Left ventricle myocardium inferior (tissue), 1 donor: ENCODE measurements at regions not wholly inside any gene's neighbourhood (a gene's known extent, or its start where the extent isn't known, plus 50 kb on each side); places are given as distances from the start of the nearest gene placed in this dataset.

Experiments used
- DNase-seq: peaks from one replicate; pipeline ENCODE4 v3.0.0-alpha.2; 2020
- H3K27ac ChIP-seq: fragments of 200-600 bp; replicated peaks from 2 replicates; pipeline ENCODE4 v1.8.0; 2021
- H3K27me3 ChIP-seq: fragments of 200-600 bp; 2 replicates; pipeline ENCODE4 v1.8.0; 2021; ENCODE audit warnings: low read depth
- H3K36me3 ChIP-seq: fragments of 200-600 bp; 2 replicates; pipeline ENCODE4 v1.8.0; 2021
- H3K4me1 ChIP-seq: fragments of 200-600 bp; 2 replicates; pipeline ENCODE4 v1.8.0; 2021
- H3K4me3 ChIP-seq: fragments of 200-600 bp; 2 replicates; pipeline ENCODE4 v1.8.0; 2021; ENCODE audit warnings: mild to moderate bottlenecking, moderate library complexity
- H3K9me3 ChIP-seq: fragments of 200-600 bp; replicated peaks from 2 replicates; pipeline ENCODE4 v1.8.0; 2021
- intact Hi-C: fragments of 100-400 bp; cut with micrococcal nuclease; formaldehyde crosslinking; loops from one replicate; pipeline ENCODE4 v1.11.0; 2022
- TF ChIP-seq, protein P1 (sequence below): fragments of 200-600 bp; IDR thresholded peaks from 2 replicates; pipeline ENCODE4 v1.8.0; 2021; ENCODE audit warnings: antibody characterized with exemption, mild to moderate bottlenecking, borderline replicate concordance
- donor health status: DM: no; HTN: yes; CAD: no; lungs with severe emphysema.

DNA sequence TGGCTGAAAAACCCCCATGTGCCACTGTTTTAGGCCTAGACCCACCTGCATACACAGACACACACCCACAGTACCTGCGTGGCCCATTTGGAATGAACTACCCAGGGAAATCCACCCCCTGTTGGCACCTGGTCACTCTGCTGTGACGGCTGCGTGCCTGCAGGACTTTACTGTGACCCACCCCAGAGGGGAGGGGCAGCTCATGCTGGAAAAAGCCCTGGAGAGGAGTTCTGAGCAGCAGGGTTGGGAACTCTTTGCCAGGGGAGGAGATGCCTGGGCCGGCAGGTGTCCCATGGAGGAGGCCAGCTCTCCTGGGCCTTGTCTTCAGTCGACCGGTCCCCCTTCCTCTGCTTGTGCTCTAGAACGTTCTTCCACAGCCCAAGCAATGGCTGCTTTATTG, 87.3 kb upstream of the CSF3R start:
- Histone ChIP-seq H3K9me3 (no peaks in the 10 kb centered on the region), H3K4me3 (no peak overlapping the region), H3K4me1 (no peaks in the 10 kb centered on the region), H3K36me3 (no peaks in the 10 kb centered on the region), H3K27me3 (peaks cover 75% of the 10 kb centered on the region), H3K27ac (no peak overlapping the region)
- intact Hi-C loops, result no loop called here
- TF ChIP-seq, protein P1, sequence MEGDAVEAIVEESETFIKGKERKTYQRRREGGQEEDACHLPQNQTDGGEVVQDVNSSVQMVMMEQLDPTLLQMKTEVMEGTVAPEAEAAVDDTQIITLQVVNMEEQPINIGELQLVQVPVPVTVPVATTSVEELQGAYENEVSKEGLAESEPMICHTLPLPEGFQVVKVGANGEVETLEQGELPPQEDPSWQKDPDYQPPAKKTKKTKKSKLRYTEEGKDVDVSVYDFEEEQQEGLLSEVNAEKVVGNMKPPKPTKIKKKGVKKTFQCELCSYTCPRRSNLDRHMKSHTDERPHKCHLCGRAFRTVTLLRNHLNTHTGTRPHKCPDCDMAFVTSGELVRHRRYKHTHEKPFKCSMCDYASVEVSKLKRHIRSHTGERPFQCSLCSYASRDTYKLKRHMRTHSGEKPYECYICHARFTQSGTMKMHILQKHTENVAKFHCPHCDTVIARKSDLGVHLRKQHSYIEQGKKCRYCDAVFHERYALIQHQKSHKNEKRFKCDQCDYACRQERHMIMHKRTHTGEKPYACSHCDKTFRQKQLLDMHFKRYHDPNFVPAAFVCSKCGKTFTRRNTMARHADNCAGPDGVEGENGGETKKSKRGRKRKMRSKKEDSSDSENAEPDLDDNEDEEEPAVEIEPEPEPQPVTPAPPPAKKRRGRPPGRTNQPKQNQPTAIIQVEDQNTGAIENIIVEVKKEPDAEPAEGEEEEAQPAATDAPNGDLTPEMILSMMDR, result no peak
- DNase-seq, result no peak

DNA sequence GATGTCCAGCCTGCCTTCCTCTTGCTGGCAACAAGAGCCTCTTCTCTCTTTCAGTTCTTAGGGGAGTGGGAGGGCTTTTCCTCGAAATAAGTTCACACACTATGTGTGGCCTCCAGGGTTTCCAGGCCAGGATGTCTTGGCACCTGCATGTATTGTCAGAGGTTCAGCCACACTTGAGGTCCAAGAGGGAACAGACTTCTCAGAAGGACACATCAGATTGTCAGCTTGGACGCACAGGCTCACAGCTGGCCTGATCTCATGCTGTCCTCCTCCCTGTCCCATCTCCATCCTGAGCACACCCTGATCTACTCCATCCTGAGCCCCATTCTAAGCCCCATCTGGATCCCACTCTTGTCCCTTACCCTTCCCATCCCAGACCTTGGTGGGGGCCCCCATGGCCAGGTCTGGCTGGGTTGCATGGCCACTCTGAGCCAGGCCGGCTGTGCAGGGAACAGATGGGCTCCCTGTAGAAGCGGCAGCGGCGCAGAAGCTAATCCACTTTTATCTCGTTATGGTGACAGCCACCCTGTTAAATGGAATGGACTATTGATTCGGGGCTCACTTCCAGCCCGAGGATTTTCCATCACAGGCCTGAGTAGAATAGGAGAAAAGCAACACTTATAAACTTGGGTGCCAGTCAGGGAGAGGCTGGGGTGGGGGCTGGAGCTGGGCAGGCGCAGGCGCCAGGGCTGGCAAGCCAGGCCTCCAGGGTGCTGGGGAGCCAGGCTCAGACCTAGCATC, 85.1 kb upstream of the CSF3R start:
- no peak for DNase-seq
- Histone ChIP-seq H3K27me3 (peaks cover 72% of the 10 kb centered on the region), H3K27ac (no peak overlapping the region), H3K9me3 (no peaks in the 10 kb centered on the region), H3K4me3 (no peak overlapping the region), H3K4me1 (no peaks in the 10 kb centered on the region), H3K36me3 (no peaks in the 10 kb centered on the region)
- intact Hi-C loops, result no loop called here
- TF ChIP-seq, protein P1, result no peak

DNA sequence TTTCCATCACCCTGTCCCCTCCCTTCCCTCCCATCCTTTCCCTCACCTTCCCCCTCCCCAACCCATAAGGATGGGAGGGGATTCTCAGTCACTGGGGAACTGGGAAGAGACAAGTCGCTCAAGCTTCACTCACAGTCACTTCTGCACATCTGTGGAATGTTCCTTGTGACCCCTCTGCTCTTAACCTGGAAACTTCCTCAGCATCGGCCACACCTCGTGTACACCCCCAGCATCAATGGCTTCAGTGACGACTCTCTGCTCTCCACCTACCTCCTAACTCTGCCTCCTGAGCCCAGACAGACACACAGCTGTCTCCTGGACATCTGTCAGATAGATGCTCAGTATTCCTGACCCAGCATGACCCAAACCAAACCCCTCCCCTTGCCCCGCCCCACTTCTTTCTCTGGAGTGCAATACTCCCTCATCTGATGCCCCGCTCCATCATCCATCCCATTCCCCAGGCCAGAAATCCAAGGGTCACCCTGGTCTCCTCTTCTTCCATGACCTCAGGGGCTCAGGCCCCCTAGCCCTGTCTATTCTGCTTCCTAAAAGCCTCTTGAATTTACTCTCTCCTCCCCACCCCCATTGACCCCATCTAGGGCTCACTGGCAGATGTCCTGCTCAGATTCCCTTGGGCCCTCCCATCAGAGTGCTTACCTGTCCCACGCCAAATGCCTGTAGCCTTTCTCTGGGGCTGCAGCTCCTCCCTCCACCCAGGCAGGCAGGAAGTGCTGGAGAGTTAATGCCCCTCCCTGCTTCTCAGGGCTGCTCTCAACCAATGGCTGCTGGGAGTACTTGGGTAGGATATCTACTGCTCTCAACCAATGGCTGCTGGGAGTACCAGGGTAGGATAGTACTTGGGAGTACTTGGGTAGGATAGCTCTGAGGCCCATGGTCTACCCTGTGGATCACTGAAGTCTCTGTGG, 83.1 kb upstream of the CSF3R start:
- H3K4me1 ChIP-seq, result no peaks in the 10 kb centered on the region
- TF ChIP-seq, protein P1, result no peak
- DNase-seq, result no peak
- peaks cover 71% of the 10 kb centered on the region for H3K27me3 ChIP-seq
- no peak overlapping the region for H3K27ac ChIP-seq
- intact Hi-C loops, result no loop called here
- H3K4me3 ChIP-seq, result no peak overlapping the region
- no peaks in the 10 kb centered on the region for H3K36me3 ChIP-seq
- no peaks in the 10 kb centered on the region for H3K9me3 ChIP-seq

DNA sequence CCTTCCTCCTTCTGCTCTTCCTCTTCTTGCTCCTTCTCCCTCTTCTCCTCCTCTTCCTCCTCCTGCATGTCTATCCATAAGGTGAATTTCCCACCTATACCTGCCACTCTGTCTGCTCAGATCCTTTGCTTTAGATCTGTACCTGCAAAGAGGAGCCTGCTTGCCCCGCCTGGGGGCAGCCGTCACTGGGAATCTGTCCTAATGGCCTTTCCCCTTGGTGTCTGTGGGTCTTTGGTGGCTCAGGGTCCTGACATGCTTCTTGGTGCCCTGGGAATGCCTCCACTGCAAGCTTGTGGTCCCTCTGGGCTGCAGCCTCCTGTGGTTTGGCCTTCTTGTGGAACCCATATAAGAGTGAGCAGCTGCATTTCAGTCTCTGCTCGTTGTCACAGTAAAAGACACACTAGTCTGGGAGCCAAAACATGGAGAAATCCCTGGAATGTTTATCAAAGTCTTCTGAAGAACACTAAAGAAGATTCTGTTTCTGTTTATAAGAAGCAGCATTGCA, 79.5 kb upstream of the CSF3R start:
- no peaks in the 10 kb centered on the region for H3K9me3 ChIP-seq
- H3K4me3 ChIP-seq, result no peak overlapping the region
- peaks cover 75% of the 10 kb centered on the region for H3K27me3 ChIP-seq
- intact Hi-C loops, result no loop called here
- no peaks in the 10 kb centered on the region for H3K36me3 ChIP-seq
- H3K4me1 ChIP-seq, result no peaks in the 10 kb centered on the region
- no peak for DNase-seq
- H3K27ac ChIP-seq, result no peak overlapping the region
- TF ChIP-seq, protein P1, result no peak

DNA sequence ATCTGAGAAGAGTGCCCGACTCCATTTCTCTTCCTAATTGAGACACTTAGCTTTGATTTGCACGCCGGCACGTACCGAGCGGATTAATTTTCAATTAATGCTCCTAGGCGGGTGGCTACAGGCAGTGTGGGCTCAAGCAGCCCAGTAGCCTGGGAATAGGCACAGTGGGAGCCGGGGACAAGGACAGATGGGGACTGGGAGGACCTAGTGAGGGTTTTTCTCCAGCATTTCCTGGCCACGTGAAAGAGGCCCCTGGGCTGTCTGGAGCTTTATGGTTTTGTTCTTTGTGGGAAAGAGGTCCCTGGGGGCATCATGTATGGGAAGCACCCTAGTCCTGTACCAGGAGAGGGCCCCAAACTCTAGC, 78.6 kb upstream of the CSF3R start:
- no peaks in the 10 kb centered on the region for H3K4me1 ChIP-seq
- no peak for DNase-seq
- no peaks in the 10 kb centered on the region for H3K36me3 ChIP-seq
- intact Hi-C loops, result no loop called here
- H3K9me3 ChIP-seq, result no peaks in the 10 kb centered on the region
- TF ChIP-seq, protein P1, result no peak
- peaks cover 83% of the 10 kb centered on the region for H3K27me3 ChIP-seq
- no peak overlapping the region for H3K4me3 ChIP-seq
- no peak overlapping the region for H3K27ac ChIP-seq
